IMR-90 (cell line): ENCODE measurements at regions not wholly inside any gene's neighbourhood (a gene's known extent, or its start where the extent isn't known, plus 50 kb on each side); places are given as distances from the start of the nearest gene placed in this dataset.

ENCODE experiments used
- ATAC-seq: fragments of 200-7000 bp; cut with Tn5 transposase; 2 replicates; pipeline ENCODE4 v1.9.1; 2020; ENCODE audit warnings: low read depth, mild to moderate bottlenecking, moderate library complexity
- BruUV-seq: library from RNA; stranded (reverse); fragments of 400-500 nt; replicated peaks from 2 replicates; lab custom pipeline; 2021; lab: Mats Ljungman, UMichigan
- CTCF ChIA-PET: fragments of 300-600 bp; formaldehyde crosslinking; extraction: SDS; loops from one replicate; lab custom pipeline; 2021; ENCODE audit warnings: antibody characterized with exemption; lab: Yijun Ruan, JAX
- POLR2A ChIA-PET: fragments of 300-600 bp; sonication (Branson Sonifier 250); formaldehyde crosslinking; loops from one replicate; lab custom pipeline; 2022; ENCODE audit warnings: antibody characterized with exemption; ENCODE audit not compliant: unreplicated experiment; lab: Charles Lee
- DNase-seq: peaks from one replicate; pipeline ENCODE4 v3.0.0; 2013
- H2AFZ ChIP-seq: replicated peaks from 2 replicates; pipeline ENCODE3; 2013; ENCODE audit warnings: low read length, mild to moderate bottlenecking; ENCODE audit not compliant: poor library complexity
- H2AK5ac ChIP-seq: 2 replicates; pipeline ENCODE4 v1.6.1; 2013; ENCODE audit warnings: low read depth, low read length, inconsistent platforms
- H2AK9ac ChIP-seq: replicated peaks from 2 replicates; pipeline ENCODE3; 2013; ENCODE audit warnings: mild to moderate bottlenecking, low read depth, low read length, moderate library complexity; ENCODE audit not compliant: poor library complexity
- H2BK120ac ChIP-seq: 2 replicates; pipeline ENCODE4 v1.6.1; 2013; ENCODE audit warnings: low read depth, low read length, inconsistent platforms
- H2BK15ac ChIP-seq: 3 replicates; pipeline ENCODE4 v1.6.1; 2013; ENCODE audit warnings: low read depth, low read length, inconsistent platforms
- H2BK20ac ChIP-seq: 2 replicates; pipeline ENCODE4 v1.6.1; 2013; ENCODE audit warnings: low read depth, mild to moderate bottlenecking, inconsistent platforms, low read length, moderate library complexity
- H2BK5ac ChIP-seq: 2 replicates; pipeline ENCODE4 v1.6.1; 2013; ENCODE audit warnings: mild to moderate bottlenecking, low read depth, low read length, inconsistent platforms; ENCODE audit not compliant: poor library complexity, severe bottlenecking
- H3K14ac ChIP-seq: replicated peaks from 2 replicates; pipeline ENCODE4 v1.6.1; 2013; ENCODE audit warnings: low read depth, low read length, inconsistent platforms
- H3K18ac ChIP-seq: 2 replicates; pipeline ENCODE4 v1.6.1; 2013; ENCODE audit warnings: low read depth, low read length, control low read depth
- H3K23ac ChIP-seq: 2 replicates; pipeline ENCODE4 v1.6.1; 2013; ENCODE audit warnings: low read depth, low read length, inconsistent platforms
- H3K27ac ChIP-seq: 2 replicates; pipeline ENCODE4 v1.5.1; 2013; ENCODE audit warnings: mild to moderate bottlenecking, control low read depth, low read length; ENCODE audit not compliant: insufficient read depth
- H3K27me3 ChIP-seq: 2 replicates; pipeline ENCODE4 v1.6.1; 2013; ENCODE audit warnings: low read length; ENCODE audit not compliant: control insufficient read depth, insufficient read depth
- H3K36me3 ChIP-seq: 2 replicates; pipeline ENCODE4 v1.6.1; 2013; ENCODE audit warnings: low read length, mixed read lengths; ENCODE audit not compliant: control insufficient read depth, insufficient read depth
- H3K4ac ChIP-seq: 2 replicates; pipeline ENCODE4 v1.6.1; 2013; ENCODE audit warnings: low read depth, low read length, inconsistent platforms
- H3K4me1 ChIP-seq: 2 replicates; pipeline ENCODE4 v1.6.1; 2013; ENCODE audit warnings: low read length, mixed read lengths; ENCODE audit not compliant: control insufficient read depth, insufficient read depth
- H3K4me2 ChIP-seq: 2 replicates; pipeline ENCODE4 v1.6.1; 2013; ENCODE audit warnings: low read depth, mild to moderate bottlenecking, control low read depth, low read length, moderate library complexity
- H3K4me3 ChIP-seq: 2 replicates; pipeline ENCODE4 v1.5.1; 2013; ENCODE audit warnings: low read depth, mild to moderate bottlenecking, control low read depth, low read length, moderate library complexity; ENCODE audit not compliant: insufficient read depth
- H3K56ac ChIP-seq: 2 replicates; pipeline ENCODE4 v1.6.1; 2013; ENCODE audit warnings: low read length, inconsistent platforms; ENCODE audit not compliant: insufficient read depth; ENCODE audit errors: extremely low read depth
- H3K79me1 ChIP-seq, 2 experiments: 2 replicates each; pipeline ENCODE4 v1.6.1; 2013; ENCODE audit warnings: low read length in 2 of 2, inconsistent platforms in 1 of 2, low read depth in 1 of 2
- H3K9ac ChIP-seq: 2 replicates; pipeline ENCODE4 v1.6.1; 2013; ENCODE audit warnings: low read depth, low read length, control low read depth
- H3K9me1 ChIP-seq: 2 replicates; pipeline ENCODE4 v1.6.1; 2013; ENCODE audit warnings: low read length, inconsistent platforms; ENCODE audit not compliant: insufficient read depth
- H3K9me3 ChIP-seq: 2 replicates; pipeline ENCODE4 v1.6.1; 2013; ENCODE audit warnings: low read length; ENCODE audit not compliant: control insufficient read depth, insufficient read depth
- H4K20me1 ChIP-seq: 2 replicates; pipeline ENCODE4 v1.6.1; 2013; ENCODE audit warnings: low read length, inconsistent platforms; ENCODE audit not compliant: insufficient read depth
- H4K5ac ChIP-seq: 2 replicates; pipeline ENCODE4 v1.6.1; 2013; ENCODE audit warnings: mild to moderate bottlenecking, low read depth, low read length, control low read depth
- H4K8ac ChIP-seq, 2 experiments: 2 replicates each; pipeline ENCODE4 v1.6.1; 2013; ENCODE audit warnings: low read depth in 2 of 2, low read length in 2 of 2, control low read depth in 1 of 2, inconsistent platforms in 1 of 2
- H4K91ac ChIP-seq: 2 replicates; pipeline ENCODE4 v1.6.1; 2013; ENCODE audit warnings: low read depth, low read length, inconsistent platforms; ENCODE audit not compliant: insufficient read depth
- BHLHE40 ChIP-seq: fragments of 150-350 bp; IDR thresholded peaks from 2 replicates; pipeline ENCODE4 v1.6.1; 2016; ENCODE audit warnings: mild to moderate bottlenecking, low read depth, low read length
- CEBPB ChIP-seq: IDR thresholded peaks from 2 replicates; pipeline ENCODE4 v1.6.1; 2012; ENCODE audit warnings: low read depth, low read length, improper control_type of control experiment
- CHD1 ChIP-seq: IDR thresholded peaks from 2 replicates; pipeline ENCODE4 v1.6.1; 2012; ENCODE audit warnings: low read depth, low read length, improper control_type of control experiment
- CTCF ChIP-seq: conservative IDR thresholded peaks from 2 replicates; pipeline ENCODE4 v1.5.1; 2012; ENCODE audit warnings: mild to moderate bottlenecking, low read depth, low read length, improper control_type of control experiment
- ELK1 ChIP-seq: fragments of 150-350 bp; IDR thresholded peaks from 2 replicates; pipeline ENCODE4 v1.6.1; 2016; ENCODE audit warnings: low read depth, mild to moderate bottlenecking, low read length, moderate library complexity, borderline replicate concordance
- FOS ChIP-seq: fragments of 150-350 bp; IDR thresholded peaks from 2 replicates; pipeline ENCODE4 v1.6.1; 2016; ENCODE audit warnings: low read depth, low read length
- MAFK ChIP-seq: IDR thresholded peaks from 2 replicates; pipeline ENCODE4 v1.6.1; 2012; ENCODE audit warnings: low read depth, low read length, improper control_type of control experiment
- MAZ ChIP-seq: IDR thresholded peaks from 2 replicates; pipeline ENCODE4 v1.6.1; 2012; ENCODE audit warnings: low read depth, mild to moderate bottlenecking, low read length, improper control_type of control experiment, moderate library complexity, borderline replicate concordance
- MXI1 ChIP-seq: IDR thresholded peaks from 2 replicates; pipeline ENCODE4 v1.6.1; 2012; ENCODE audit warnings: low read depth, mild to moderate bottlenecking, low read length, moderate library complexity, borderline replicate concordance
- RAD21 ChIP-seq: IDR thresholded peaks from 2 replicates; pipeline ENCODE4 v1.6.1; 2012; ENCODE audit warnings: low read length, improper control_type of control experiment
- RCOR1 ChIP-seq: IDR thresholded peaks from 2 replicates; pipeline ENCODE4 v1.6.1; 2012; ENCODE audit warnings: mild to moderate bottlenecking, low read length, improper control_type of control experiment; ENCODE audit not compliant: insufficient replicate concordance
- SMC3 ChIP-seq: fragments of 150-350 bp; IDR thresholded peaks from 2 replicates; pipeline ENCODE4 v1.6.1; 2016; ENCODE audit warnings: low read depth, mild to moderate bottlenecking, antibody characterized with exemption, low read length, moderate library complexity
- WGBS, 2 experiments: methylation state at CpG; one replicate each; pipeline versions ENCODE4 v1.1.5 to v1.1.7; 2013; ENCODE audit warnings: missing lambda C conversion rate in 2 of 2; ENCODE audit not compliant: insufficient read length in 1 of 2; ENCODE audit errors: extremely low coverage in 2 of 2; 5-methylcytosine and 5-hydroxymethylcytosine counted together
- dilution Hi-C: fragments of 300-500 bp; cut with HindIII; formaldehyde crosslinking; loops from one replicate; pipeline ENCODE4 v1.14.3; 2018; ENCODE audit warnings: low sequenced_read_pairs; ENCODE audit not compliant: unreplicated experiment
- in situ Hi-C: fragments of 300-500 bp; cut with MboI; formaldehyde crosslinking; loops from 3 replicates; pipeline ENCODE4 v1.14.3; 2019; ENCODE audit warnings: low sequenced_read_pairs, inconsistent platforms, mixed read lengths
- intact Hi-C: fragments of 100-400 bp; cut with micrococcal nuclease; formaldehyde crosslinking; loops from 2 replicates; pipeline ENCODE4 v1.10.0; 2022

- Histone ChIP-seq H3K9ac (no peak overlapping the region), H3K36me3 (no peaks in the 10 kb centered on the region), H3K9me1 (no peaks in the 10 kb centered on the region), H3K56ac (no peak overlapping the region), H2BK15ac (no peak overlapping the region), H2BK20ac (no peak overlapping the region), H3K18ac (no peak overlapping the region), H4K91ac (no peak overlapping the region), H2AFZ (no peak overlapping the region), H3K4me1 (no peaks in the 10 kb centered on the region), H2AK9ac (no peak overlapping the region), H2BK5ac (no peak overlapping the region), H4K8ac (no peak overlapping the region), H3K4ac (no peak overlapping the region), H4K5ac (no peak overlapping the region), H3K9me3 (no peaks in the 10 kb centered on the region), H3K27me3 (no peaks in the 10 kb centered on the region), H3K27ac (no peak overlapping the region), H3K4me3 (no peak overlapping the region), H3K23ac (no peak overlapping the region), H4K20me1 (no peaks in the 10 kb centered on the region), H3K14ac (no peak overlapping the region), H2BK120ac (no peak overlapping the region), H3K4me2 (no peak overlapping the region), H3K79me1 (no peaks in the 10 kb centered on the region), H2AK5ac (no peak overlapping the region)
- in situ Hi-C loops (no loop called here), intact Hi-C loops (no loop called here), dilution Hi-C loops (no loop called here)
- ATAC-seq = no peak
- DNase-seq = no peak
- WGBS, 2 experiments = no CpG with 5 or more reads among the region's 2 CpGs
- TF ChIP-seq SMC3 (no peak), FOS (no peak), BHLHE40 (no peak), CTCF (no peak), MXI1 (no peak), MAFK (no peak), RAD21 (no peak), MAZ (no peak), CHD1 (no peak), ELK1 (no peak), RCOR1 (no peak), CEBPB (no peak)
- no TSS peak for BruUV-seq
- ChIA-PET CTCF (no interaction called here), POLR2A (no interaction called here)
Observed at GRCh38 chr12:66776974-66777373, 98.1 kb upstream of the GRIP1 start.
